ENCODE measurements at regions not wholly inside any gene's neighbourhood (a gene's known extent, or its start where the extent isn't known, plus 50 kb on each side); places are given as distances from the start of the nearest gene placed in this dataset.

- TF ChIP-seq CTCF (IDR thresholded peaks at IDR 0.05; ENCODE audit: borderline replicate concordance, insufficient read depth, low read depth, low read length) = no peak
- H3K4me3 ChIP-seq (ENCODE audit: low read depth, low read length) = no peak overlapping the region
These were observed 169.0 kb upstream of the HAAO start for GRCh38 chr2:42961385-42961811.

- H3K4me3 ChIP-seq (ENCODE audit: low read depth, low read length) = no peak overlapping the region
- TF ChIP-seq CTCF (IDR thresholded peaks at IDR 0.05; ENCODE audit: borderline replicate concordance, insufficient read depth, low read depth, low read length) = no peak
These were observed 168.4 kb upstream of the HAAO start for GRCh38 chr2:42960842-42961180.

- no peak for TF ChIP-seq CTCF (IDR thresholded peaks at IDR 0.05; ENCODE audit: borderline replicate concordance, insufficient read depth, low read depth, low read length)
- no peak overlapping the region for H3K4me3 ChIP-seq (ENCODE audit: low read depth, low read length)
These were observed 167.8 kb upstream of the HAAO start for GRCh38 chr2:42960002-42960841.

GRCh38 chr2:42959234-42960001 lies 167.0 kb upstream of the HAAO start:
- H3K4me3 ChIP-seq (ENCODE audit: low read depth, low read length) = no peak overlapping the region
- TF ChIP-seq CTCF (IDR thresholded peaks at IDR 0.05; ENCODE audit: borderline replicate concordance, insufficient read depth, low read depth, low read length) = no peak

- TF ChIP-seq CTCF (IDR thresholded peaks at IDR 0.05; ENCODE audit: borderline replicate concordance, insufficient read depth, low read depth, low read length) = no peak
- H3K4me3 ChIP-seq (ENCODE audit: low read depth, low read length) = no peak overlapping the region
These were observed 166.4 kb upstream of the HAAO start for GRCh38 chr2:42958741-42959233.

- no peak for TF ChIP-seq CTCF (IDR thresholded peaks at IDR 0.05; ENCODE audit: borderline replicate concordance, insufficient read depth, low read depth, low read length)
- H3K4me3 ChIP-seq (ENCODE audit: low read depth, low read length) = no peak overlapping the region
These were observed 165.5 kb upstream of the HAAO start for GRCh38 chr2:42957861-42958301.

Measured in GM12875 (cell line).